Lower leg skin (tissue), 3 donors: ENCODE measurements at regions not wholly inside any gene's neighbourhood (a gene's known extent, or its start where the extent isn't known, plus 50 kb on each side); places are given as distances from the start of the nearest gene placed in this dataset.

ENCODE experiments used
- CTCF ChIP-seq, 3 donors: fragments of 450-650 bp; IDR thresholded peaks; one replicate each; pipeline ENCODE4 v1.5.1; 2016; ENCODE audit warnings: antibody characterized with exemption in 3 of 3, mild to moderate bottlenecking in 3 of 3, moderate library complexity in 2 of 3
- POLR2A ChIP-seq, 2 donors: fragments of 450-650 bp; IDR thresholded peaks; one replicate each; pipeline ENCODE4 v1.6.1; 2016 to 2017; ENCODE audit warnings: antibody characterized with exemption in 2 of 2, mild to moderate bottlenecking in 1 of 2, moderate library complexity in 1 of 2

GRCh38 chr7:156094350-156095146 is 282.3 kb upstream of the SHH start:
- no peak for TF ChIP-seq CTCF (IDR thresholded peaks at IDR 0.05)
- TF ChIP-seq POLR2A (IDR thresholded peaks at IDR 0.05), result no peak
